GM23338 (cell line): ENCODE measurements at regions not wholly inside any gene's neighbourhood (a gene's known extent, or its start where the extent isn't known, plus 50 kb on each side); places are given as distances from the start of the nearest gene placed in this dataset.

Experiments used
- CREB1 ChIP-seq: fragments of 250-450 bp; sonication (Bioruptor Pico); IDR thresholded peaks from 2 replicates; pipeline ENCODE4 v1.5.0; 2020; ENCODE audit warnings: low read depth, mild to moderate bottlenecking, moderate library complexity
- EZH2 ChIP-seq: fragments of 200-600 bp; sonication (generic); IDR thresholded peaks from one replicate; pipeline ENCODE4 v1.8.0; 2017; ENCODE audit warnings: antibody characterized with exemption, mild to moderate bottlenecking, low read depth; ENCODE audit not compliant: unreplicated experiment
- NANOG ChIP-seq: IDR thresholded peaks from 2 replicates; pipeline ENCODE4 v1.6.1; 2016; ENCODE audit warnings: antibody characterized with exemption, borderline replicate concordance
- POLR2AphosphoS5 ChIP-seq: IDR thresholded peaks from 2 replicates; pipeline ENCODE4 v1.6.1; 2016; ENCODE audit warnings: antibody characterized with exemption, low read depth
- TF ChIP-seq, protein P1 (sequence below): IDR thresholded peaks from one replicate; pipeline ENCODE4 v1.6.1; 2018; ENCODE audit warnings: antibody characterized with exemption; ENCODE audit not compliant: unreplicated experiment
- TF ChIP-seq, protein P2 (sequence below), 2 experiments: fragments of 200-600 bp in 1 of 2; sonication (generic) in 1 of 2; conservative IDR thresholded peaks; 2 replicates each; pipeline versions ENCODE4 v1.5.1 to v1.6.1; 2016 to 2017; ENCODE audit warnings: antibody characterized with exemption in 2 of 2, low read depth in 2 of 2, mild to moderate bottlenecking in 2 of 2, moderate library complexity in 1 of 2
- TF ChIP-seq, protein P3 (sequence below): IDR thresholded peaks from 2 replicates; pipeline ENCODE4 v1.6.1; 2016; ENCODE audit warnings: antibody characterized with exemption

DNA sequence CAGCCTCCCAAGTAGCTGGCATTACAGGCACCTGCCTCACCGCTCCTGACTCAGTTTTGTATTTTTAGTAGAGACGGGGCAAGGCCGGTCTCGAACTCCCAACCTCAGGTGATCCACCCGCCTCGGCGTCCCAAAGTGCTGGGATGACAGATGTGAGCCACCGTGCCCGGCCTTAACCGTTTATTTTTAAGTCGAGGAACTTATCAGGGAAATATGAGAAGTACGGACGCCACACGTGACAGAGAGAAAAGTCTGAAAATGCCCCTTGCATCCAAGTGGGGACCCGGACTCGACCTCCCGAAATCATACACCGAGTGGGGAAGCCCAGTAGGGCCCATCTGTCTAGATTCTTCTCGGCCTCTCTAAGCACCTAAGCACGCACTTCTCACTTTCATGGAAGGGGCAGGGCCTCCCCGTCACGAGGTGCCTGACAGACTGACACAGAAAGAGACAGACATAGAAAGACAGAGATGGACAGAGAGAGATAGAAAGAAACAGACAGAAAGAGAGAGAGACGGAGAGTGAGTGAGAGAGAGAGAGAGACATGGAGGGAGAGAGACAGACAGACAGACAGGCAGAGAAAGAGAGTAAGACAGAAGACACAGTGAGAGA, 756.5 kb upstream of the DEFB115 start:
- TF ChIP-seq, protein P1, sequence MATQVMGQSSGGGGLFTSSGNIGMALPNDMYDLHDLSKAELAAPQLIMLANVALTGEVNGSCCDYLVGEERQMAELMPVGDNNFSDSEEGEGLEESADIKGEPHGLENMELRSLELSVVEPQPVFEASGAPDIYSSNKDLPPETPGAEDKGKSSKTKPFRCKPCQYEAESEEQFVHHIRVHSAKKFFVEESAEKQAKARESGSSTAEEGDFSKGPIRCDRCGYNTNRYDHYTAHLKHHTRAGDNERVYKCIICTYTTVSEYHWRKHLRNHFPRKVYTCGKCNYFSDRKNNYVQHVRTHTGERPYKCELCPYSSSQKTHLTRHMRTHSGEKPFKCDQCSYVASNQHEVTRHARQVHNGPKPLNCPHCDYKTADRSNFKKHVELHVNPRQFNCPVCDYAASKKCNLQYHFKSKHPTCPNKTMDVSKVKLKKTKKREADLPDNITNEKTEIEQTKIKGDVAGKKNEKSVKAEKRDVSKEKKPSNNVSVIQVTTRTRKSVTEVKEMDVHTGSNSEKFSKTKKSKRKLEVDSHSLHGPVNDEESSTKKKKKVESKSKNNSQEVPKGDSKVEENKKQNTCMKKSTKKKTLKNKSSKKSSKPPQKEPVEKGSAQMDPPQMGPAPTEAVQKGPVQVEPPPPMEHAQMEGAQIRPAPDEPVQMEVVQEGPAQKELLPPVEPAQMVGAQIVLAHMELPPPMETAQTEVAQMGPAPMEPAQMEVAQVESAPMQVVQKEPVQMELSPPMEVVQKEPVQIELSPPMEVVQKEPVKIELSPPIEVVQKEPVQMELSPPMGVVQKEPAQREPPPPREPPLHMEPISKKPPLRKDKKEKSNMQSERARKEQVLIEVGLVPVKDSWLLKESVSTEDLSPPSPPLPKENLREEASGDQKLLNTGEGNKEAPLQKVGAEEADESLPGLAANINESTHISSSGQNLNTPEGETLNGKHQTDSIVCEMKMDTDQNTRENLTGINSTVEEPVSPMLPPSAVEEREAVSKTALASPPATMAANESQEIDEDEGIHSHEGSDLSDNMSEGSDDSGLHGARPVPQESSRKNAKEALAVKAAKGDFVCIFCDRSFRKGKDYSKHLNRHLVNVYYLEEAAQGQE, result no peak
- TF ChIP-seq, protein P2, sequence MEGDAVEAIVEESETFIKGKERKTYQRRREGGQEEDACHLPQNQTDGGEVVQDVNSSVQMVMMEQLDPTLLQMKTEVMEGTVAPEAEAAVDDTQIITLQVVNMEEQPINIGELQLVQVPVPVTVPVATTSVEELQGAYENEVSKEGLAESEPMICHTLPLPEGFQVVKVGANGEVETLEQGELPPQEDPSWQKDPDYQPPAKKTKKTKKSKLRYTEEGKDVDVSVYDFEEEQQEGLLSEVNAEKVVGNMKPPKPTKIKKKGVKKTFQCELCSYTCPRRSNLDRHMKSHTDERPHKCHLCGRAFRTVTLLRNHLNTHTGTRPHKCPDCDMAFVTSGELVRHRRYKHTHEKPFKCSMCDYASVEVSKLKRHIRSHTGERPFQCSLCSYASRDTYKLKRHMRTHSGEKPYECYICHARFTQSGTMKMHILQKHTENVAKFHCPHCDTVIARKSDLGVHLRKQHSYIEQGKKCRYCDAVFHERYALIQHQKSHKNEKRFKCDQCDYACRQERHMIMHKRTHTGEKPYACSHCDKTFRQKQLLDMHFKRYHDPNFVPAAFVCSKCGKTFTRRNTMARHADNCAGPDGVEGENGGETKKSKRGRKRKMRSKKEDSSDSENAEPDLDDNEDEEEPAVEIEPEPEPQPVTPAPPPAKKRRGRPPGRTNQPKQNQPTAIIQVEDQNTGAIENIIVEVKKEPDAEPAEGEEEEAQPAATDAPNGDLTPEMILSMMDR (conservative IDR thresholded peaks at IDR 0.05; ENCODE audit: low read depth in 2 of 2), result no peak
- TF ChIP-seq CREB1 (CRISPR knock-in tag) (no peak), NANOG (no peak), EZH2 (no peak), POLR2AphosphoS5 (no peak)
- TF ChIP-seq, protein P3, sequence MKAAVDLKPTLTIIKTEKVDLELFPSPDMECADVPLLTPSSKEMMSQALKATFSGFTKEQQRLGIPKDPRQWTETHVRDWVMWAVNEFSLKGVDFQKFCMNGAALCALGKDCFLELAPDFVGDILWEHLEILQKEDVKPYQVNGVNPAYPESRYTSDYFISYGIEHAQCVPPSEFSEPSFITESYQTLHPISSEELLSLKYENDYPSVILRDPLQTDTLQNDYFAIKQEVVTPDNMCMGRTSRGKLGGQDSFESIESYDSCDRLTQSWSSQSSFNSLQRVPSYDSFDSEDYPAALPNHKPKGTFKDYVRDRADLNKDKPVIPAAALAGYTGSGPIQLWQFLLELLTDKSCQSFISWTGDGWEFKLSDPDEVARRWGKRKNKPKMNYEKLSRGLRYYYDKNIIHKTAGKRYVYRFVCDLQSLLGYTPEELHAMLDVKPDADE, result no peak
